Stimulated activated CD4-positive, alpha-beta T cell treated with anti-CD3 and anti-CD28 coated beads, Interleukin-4, amount 100 ng/mL, for 48 hours (primary cell): ENCODE measurements at regions not wholly inside any gene's neighbourhood (a gene's known extent, or its start where the extent isn't known, plus 50 kb on each side); places are given as distances from the start of the nearest gene placed in this dataset.
A peak's percentile ranks its signal among the peaks of the same experiment; 100 is the strongest.

ENCODE experiments used
- DNase-seq, 2 donors: peaks; one replicate each; pipeline ENCODE4 v3.0.0-alpha.2; 2020; ENCODE audit warnings: low read depth in 2 of 2

DNA sequence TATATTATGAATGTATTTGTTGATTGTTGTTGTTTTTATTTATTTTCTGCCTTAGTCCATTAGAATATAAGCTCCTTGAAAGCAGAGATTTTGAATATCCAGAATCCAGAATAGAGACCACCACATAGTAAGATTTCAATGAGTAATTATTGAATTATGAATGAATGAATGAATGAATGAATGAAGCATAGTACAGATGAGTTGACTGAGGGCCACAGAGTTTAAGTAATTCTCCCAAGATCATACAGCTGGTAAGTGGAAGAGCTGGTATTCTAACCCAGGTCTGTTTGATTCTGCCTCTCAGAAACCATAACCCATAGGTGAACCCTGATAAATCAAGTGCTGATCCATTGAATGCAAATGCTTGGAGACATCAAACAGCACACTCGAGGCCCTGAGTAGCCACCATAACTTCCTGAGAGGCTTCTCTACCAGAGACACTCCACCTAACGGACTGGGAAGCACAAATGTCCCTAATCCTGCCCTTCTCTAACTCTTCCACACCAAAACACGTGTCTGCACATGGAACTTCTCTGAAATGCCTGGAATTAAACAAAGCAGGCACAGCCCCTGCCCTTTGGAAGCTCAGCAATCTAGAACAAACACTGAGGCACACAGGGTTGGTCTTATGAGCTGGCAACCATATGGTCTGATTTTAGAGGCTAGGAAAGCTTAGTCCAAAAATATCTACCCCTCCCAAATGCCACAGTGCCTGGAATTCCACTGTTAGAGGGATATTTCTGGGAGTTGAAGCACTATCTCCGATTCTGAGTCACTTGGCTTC, 190.1 kb downstream of the FOXO1 start:
- DNase-seq: no peak

DNA sequence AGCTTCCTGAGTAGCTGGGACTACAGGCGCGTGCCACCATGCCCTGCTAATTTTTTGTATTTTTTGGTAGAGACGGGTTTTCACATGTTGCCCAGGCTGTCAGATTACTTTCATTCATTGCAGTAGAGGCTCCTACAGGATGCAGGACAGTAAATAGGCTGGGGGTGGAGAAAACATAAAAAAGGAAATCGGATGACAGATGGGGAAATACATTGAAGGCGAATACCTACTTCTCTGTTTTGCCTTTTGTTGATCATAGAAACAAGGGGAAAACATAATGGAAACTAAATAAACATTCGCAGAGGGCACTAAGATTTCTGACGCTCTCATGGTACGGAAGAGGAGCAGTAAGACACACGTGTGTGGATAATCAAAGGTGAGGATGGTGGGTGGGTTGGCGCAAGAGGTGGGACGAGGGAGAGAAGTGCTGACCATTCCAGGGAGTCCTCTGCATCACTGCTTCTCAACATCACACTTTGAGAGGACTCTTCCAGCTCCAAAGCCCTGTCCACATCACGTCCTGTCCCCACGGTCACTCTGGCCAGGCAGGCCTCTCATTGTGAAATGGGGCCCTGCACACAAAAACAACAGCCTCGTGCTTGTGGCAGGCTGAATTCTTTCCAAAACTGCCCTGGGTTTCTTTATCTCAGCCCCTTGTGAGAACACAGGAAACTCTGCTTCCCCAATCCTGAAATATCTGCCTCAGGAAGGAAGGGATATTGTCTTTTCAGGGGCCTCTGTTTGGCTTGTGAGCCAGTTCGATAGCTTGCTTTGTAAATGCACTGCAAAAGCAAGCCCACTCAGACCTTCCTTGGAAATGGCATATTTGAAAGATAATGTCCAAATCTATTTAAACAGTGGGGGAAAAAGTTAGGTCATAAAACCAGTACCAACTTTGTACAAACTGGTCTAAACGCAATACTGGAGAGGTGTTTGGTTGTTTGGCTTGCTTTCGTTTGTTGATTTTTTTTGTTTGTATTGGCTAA, 188.5 kb downstream of the FOXO1 start:
- no peak for DNase-seq

DNA sequence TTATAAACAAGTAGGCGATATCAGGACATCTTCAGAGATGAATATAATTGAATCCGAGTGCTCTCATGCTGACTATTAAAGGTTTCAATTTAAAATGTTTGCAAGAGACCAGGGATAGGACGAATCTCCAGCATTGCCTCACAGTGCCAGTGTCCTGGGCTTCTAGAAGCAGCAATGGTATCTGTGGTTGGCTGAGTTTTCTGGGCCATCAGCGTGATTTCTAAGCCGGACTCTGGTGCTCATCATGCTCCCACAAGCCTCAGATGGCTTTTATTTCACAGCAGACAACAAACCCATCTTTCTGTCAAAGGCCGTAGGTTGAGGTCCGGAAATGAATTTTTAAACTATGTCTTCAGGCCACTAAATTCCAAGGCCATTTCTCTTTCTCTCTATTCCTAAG, 187.7 kb downstream of the FOXO1 start:
- no peak for DNase-seq

DNA sequence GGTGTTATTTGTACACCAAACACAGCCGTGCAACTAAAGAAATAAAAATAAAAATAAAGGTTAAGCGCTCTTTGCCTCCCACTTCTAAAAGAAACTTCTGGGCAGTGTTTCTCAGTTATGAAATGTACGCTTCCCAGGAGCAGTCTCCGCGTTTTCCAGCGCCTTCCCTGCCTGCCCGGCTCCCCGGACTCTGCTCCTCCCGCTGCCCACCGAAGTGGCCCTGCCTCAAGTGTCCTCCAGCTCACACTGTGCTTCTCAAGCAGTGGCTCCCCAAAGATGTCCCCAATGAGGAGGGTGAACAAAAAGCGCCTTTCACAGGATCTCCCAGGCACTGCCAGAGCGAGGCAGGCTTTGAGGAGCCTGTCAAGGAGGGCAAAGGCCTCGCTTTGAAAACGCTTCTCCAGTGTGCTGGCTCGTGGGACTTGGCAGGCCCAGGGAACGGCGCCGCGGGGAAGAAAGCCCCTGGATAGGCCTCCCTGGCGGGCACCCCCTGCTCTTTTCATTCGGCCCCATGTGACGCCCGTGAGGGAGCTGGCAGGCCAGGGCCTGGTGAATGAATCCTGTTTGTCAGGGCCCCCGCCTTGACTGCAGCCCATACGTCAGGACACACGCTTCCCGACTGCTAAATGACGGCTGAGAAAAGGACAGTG, 187.1 kb downstream of the FOXO1 start:
- DNase-seq: no peak

DNA sequence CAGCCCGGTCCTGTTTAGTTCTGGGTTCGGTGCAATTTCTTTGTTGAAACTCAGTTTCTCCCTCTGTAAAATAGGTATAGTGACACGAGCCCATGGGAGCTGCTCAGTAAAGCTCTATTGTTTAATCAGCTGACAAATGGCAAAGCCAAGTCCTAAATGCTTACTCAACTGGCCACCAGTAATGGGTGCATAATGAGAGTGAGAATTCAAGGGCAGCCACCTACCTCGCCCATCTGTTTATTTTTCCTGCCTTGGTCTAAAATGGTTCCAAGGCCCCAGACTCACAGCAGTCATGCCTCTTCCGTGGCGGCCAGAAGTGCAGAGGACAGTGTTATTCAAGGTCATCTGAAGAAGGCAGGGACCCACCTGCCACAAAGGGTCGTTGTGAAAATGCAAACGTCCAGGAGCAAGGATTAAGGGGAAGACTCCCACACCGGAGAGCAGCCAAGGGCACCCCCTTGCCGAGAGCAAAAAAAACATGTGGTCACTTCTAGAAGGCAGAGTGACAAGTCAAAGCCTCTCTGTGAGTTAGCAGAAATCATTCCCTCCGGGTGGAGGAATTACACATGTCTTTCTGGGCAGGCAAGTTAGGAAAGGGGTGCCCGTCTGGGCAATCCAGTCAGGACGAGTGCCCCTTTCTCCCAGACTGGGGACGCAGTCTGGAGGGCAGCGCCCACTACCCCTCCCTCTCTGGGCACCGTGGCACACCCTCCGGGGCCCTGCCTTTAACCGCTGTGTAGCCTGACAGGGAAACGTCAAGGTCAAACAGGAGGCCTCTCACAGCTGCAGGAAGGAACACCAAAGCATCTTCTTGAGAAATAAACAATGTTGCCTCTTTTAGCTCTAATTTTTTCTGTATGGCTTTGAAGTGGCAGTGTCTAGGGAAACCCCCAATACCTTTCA, 186.2 kb downstream of the FOXO1 start:
- DNase-seq: no peak

GRCh38 chr13:40480915-40481516, 185.4 kb downstream of the FOXO1 start:
- no peak for DNase-seq

- DNase-seq: no peak
These were observed 182.8 kb downstream of the FOXO1 start for GRCh38 chr13:40483601-40484000.

GRCh38 chr13:40484101-40484800, 182.2 kb downstream of the FOXO1 start:
- DNase-seq: no peak

- DNase-seq: no peak
These were observed 181.5 kb downstream of the FOXO1 start for GRCh38 chr13:40484974-40485373.

GRCh38 chr13:40485611-40486517, 180.6 kb downstream of the FOXO1 start:
- DNase-seq: peak in 1 of 2 donors; percentile 54

- DNase-seq: no peak
These were observed 179.8 kb downstream of the FOXO1 start for GRCh38 chr13:40486518-40487163.

GRCh38 chr13:40488869-40489391, 177.5 kb downstream of the FOXO1 start:
- no peak for DNase-seq

DNA sequence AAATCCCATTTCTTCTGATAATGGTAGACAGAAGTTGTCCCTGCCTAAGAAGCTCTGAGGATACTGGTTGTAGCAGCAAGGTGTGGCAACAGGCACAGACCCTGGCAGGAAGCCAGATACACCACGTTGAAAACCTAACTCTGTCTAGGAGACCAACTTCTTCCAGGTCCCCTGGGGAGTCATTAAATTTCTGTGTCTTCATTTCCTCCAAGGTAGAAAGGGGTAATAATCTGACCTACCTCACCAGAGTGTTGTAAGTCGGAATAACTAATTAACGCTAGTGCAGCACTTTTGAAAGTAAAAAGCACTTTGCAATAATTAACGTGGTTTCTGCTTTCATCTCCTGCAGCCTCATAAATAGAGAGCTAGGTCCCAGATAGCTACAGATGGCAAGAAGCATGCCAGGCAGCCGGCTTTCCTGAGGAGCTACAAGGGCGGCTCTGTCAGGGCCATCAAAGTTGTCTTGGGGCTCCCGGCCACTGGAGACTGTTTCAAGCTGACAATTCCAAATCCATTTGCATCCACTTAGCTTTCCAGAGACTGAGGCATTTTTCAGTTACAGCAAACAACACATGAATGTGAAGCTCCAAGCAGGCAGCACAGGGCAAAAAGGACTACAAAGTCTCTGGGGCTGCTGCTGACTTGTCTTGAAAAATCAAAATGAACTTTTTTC, 176.2 kb downstream of the FOXO1 start:
- peak in 1 of 2 donors; percentile 24 for DNase-seq

- DNase-seq: no peak
These were observed 173.9 kb downstream of the FOXO1 start for GRCh38 chr13:40492511-40492910.

DNA sequence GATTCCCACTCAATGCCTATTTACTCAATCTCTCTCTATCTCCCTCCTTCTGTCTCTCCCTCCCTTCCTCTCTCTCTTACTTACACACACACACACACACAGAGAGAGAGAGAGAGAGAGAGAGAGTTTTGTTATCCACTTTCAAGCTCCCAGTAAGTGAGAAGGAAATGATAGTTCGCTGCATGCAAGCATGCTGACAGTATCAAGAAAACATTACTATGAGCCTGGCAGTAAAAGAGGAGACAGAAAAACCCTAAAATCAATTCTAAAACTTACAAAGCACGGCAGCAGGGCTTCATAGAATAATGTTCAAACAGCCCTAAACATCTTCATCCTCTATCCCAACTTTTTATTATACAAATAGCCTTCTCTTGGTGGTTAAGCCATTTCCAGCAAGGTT, 171.9 kb downstream of the FOXO1 start:
- DNase-seq: no peak

- no peak for DNase-seq
These were observed 171.4 kb downstream of the FOXO1 start for GRCh38 chr13:40494946-40495620.

- DNase-seq: no peak
These were observed 170.8 kb downstream of the FOXO1 start for GRCh38 chr13:40495621-40496001.
